Heart right ventricle (tissue), 16 donors: ENCODE measurements at regions not wholly inside any gene's neighbourhood (a gene's known extent, or its start where the extent isn't known, plus 50 kb on each side); places are given as distances from the start of the nearest gene placed in this dataset.

Source experiments
- ATAC-seq, 8 donors: fragments of 200-7000 bp; cut with Tn5 transposase; one replicate each; pipeline ENCODE4 v1.9.1; 2020; ENCODE audit warnings: mild to moderate bottlenecking in 8 of 8, moderate library complexity in 8 of 8, moderate number of reproducible peaks in 1 of 8
- DNase-seq, 2 donors: peaks; one replicate each; pipeline ENCODE4 v3.0.0-alpha.2; 2020
- H3K27ac ChIP-seq, 10 donors: fragments of 200-600 bp; sonication (generic) in 2 of 10; one replicate each; pipeline versions ENCODE4 v1.5.0 to v1.8.0; 2020 to 2022; ENCODE audit warnings: mild to moderate bottlenecking in 3 of 10
- H3K27me3 ChIP-seq, 7 donors: fragments of 200-600 bp; one replicate each; pipeline ENCODE4 v1.8.0; 2021 to 2022; ENCODE audit warnings: mild to moderate bottlenecking in 2 of 7
- H3K36me3 ChIP-seq, 9 donors: fragments of 200-600 bp; sonication (generic) in 1 of 9; one replicate each; pipeline versions ENCODE4 v1.5.0 to v1.8.0; 2020 to 2022; ENCODE audit warnings: mild to moderate bottlenecking in 2 of 9
- H3K4me1 ChIP-seq, 9 donors: fragments of 200-600 bp; sonication (generic) in 1 of 9; one replicate each; pipeline versions ENCODE4 v1.5.0 to v1.8.0; 2020 to 2022; ENCODE audit warnings: mild to moderate bottlenecking in 4 of 9
- H3K4me3 ChIP-seq, 10 donors: fragments of 200-600 bp; sonication (generic) in 2 of 10; one replicate each; pipeline versions ENCODE4 v1.5.0 to v1.8.0; 2020 to 2022; ENCODE audit warnings: mild to moderate bottlenecking in 7 of 10, moderate library complexity in 2 of 10
- H3K9me3 ChIP-seq, 11 donors: fragments of 200-600 bp in 10 of 11; sonication (generic) in 2 of 11; one replicate each; pipeline versions ENCODE4 v1.5.0 to v1.8.0; 2013 to 2022; ENCODE audit warnings: mild to moderate bottlenecking in 2 of 11, control low read depth in 1 of 11, moderate library complexity in 1 of 11
- WGBS, 2 donors: extraction: QIAGEN DNeasy Blood & Tissue Kit; methylation state at CpG; one replicate each; pipeline ENCODE4 v1.1.7; 2013; ENCODE audit warnings: inconsistent platforms in 1 of 2; 5-methylcytosine and 5-hydroxymethylcytosine counted together
- intact Hi-C, 10 donors: fragments of 100-400 bp; cut with DNase I; formaldehyde crosslinking; loops; one replicate each; pipeline versions ENCODE4 v1.11.1 to v1.14.2; 2022
- TF ChIP-seq, protein P1 (sequence below), 9 donors: fragments of 200-600 bp; sonication (generic) in 2 of 9; IDR thresholded peaks; one replicate each; pipeline versions ENCODE4 v1.5.0 to v1.8.0; 2021 to 2022; ENCODE audit warnings: antibody characterized with exemption in 9 of 9, mild to moderate bottlenecking in 5 of 9, moderate library complexity in 1 of 9
- donor health status: Arrhythmogenic right ventricular cardiomyopathy.
- donor health status: ischemic (EF 13 %, LVEDD 7.1; RV severe dilation, severe dysfunction).
- donor health status: healthy with polysubstance abuse.
- donor health status: DM: no; HTN: yes; CAD: no.
- donor health status: DM: no; HTN: no; CAD: no.
- donor health status: ischemic (EF 25% LVEDD 6.9; RV normal size, moderate dysfunction).
- donor health status: ischemic (EF 25% LVEDD 5.7; RV mildly dilated, moderate dysfunction).
- donor health status: healthy.
- donor health status: DM: yes; HTN: yes; CAD: no.
- donor health status: Ischemic cardiomyopathy.
- donor health status: ischemic (EF 35%, LVEDD 5.7; RV mildly dilated, moderate dysfunction).
- donor health status: nonischemic (EF 11% LVEDD 7.7; RV severe dilation, severe dysfunction).
- donor health status: DM: yes; HTN: yes; CAD: no.
- donor health status: PGD.
- donor health status: ischemic (EF 29% LVEDD 5.4; RV normal size, mild dysfunction).
- donor health status: nonischemic (EF 23%, LVEDD 6.1; RV moderate dilation, normal function).

DNA sequence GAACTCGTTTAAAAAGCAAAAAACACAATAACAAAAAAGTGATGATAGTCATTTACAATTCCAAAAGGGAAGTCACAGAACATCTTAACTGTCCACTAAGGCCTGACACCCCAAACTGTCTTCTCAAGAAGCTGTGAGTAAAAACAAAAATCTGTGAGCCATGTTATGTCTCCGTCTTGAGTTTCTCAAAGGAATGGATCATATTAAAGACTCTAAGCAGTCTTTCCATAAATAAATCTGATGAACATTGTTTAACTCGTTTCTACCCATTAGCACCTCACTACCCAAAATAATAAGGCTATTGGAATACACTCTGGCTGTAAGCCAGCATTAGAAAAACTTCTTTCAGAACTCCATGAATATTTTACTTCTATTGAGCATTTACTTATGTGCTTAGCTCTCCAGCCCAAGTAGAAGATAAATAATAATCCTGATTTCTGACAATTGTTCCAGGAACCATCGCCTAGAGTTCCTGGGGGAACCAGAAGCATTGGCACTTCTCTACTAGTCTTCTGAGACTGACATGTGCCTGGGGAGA, 396.0 kb downstream of the STK39 start:
- Histone ChIP-seq H3K36me3 (no peaks in the 10 kb centered on the region), H3K27ac (no peak overlapping the region), H3K4me3 (no peak overlapping the region), H3K9me3 (peaks cover 0 to 10% (median 0%) of the 10 kb centered on the region in 11 donors), H3K27me3 (no peaks in the 10 kb centered on the region), H3K4me1 (no peaks in the 10 kb centered on the region)
- TF ChIP-seq, protein P1, sequence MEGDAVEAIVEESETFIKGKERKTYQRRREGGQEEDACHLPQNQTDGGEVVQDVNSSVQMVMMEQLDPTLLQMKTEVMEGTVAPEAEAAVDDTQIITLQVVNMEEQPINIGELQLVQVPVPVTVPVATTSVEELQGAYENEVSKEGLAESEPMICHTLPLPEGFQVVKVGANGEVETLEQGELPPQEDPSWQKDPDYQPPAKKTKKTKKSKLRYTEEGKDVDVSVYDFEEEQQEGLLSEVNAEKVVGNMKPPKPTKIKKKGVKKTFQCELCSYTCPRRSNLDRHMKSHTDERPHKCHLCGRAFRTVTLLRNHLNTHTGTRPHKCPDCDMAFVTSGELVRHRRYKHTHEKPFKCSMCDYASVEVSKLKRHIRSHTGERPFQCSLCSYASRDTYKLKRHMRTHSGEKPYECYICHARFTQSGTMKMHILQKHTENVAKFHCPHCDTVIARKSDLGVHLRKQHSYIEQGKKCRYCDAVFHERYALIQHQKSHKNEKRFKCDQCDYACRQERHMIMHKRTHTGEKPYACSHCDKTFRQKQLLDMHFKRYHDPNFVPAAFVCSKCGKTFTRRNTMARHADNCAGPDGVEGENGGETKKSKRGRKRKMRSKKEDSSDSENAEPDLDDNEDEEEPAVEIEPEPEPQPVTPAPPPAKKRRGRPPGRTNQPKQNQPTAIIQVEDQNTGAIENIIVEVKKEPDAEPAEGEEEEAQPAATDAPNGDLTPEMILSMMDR (IDR thresholded peaks at IDR 0.05): no peak
- intact Hi-C loops: no loop called here
- DNase-seq (no peak), ATAC-seq (no peak)
- 52 to 61% methylated on average over 4 of the region's 4 CpGs for WGBS, 2 donors

- WGBS, 2 donors: 78 to 81% methylated on average over 9 of the region's 9 CpGs
- intact Hi-C loops: no loop called here
- Histone ChIP-seq H3K36me3 (no peaks in the 10 kb centered on the region), H3K4me1 (no peaks in the 10 kb centered on the region), H3K27me3 (peaks cover 0 to 3% (median 0%) of the 10 kb centered on the region in 7 donors), H3K27ac (no peak overlapping the region), H3K9me3 (peaks cover 0 to 10% (median 0%) of the 10 kb centered on the region in 11 donors), H3K4me3 (no peak overlapping the region)
- DNase-seq (no peak), ATAC-seq (no peak)
- TF ChIP-seq, protein P1 (IDR thresholded peaks at IDR 0.05): no peak
Measured at GRCh38 chr2:167844714-167845530, 402.5 kb downstream of the STK39 start.

GRCh38 chr2:167843657-167844056, 403.7 kb downstream of the STK39 start:
- 74 to 82% methylated on average over 2 of the region's 2 CpGs for WGBS, 2 donors

DNA sequence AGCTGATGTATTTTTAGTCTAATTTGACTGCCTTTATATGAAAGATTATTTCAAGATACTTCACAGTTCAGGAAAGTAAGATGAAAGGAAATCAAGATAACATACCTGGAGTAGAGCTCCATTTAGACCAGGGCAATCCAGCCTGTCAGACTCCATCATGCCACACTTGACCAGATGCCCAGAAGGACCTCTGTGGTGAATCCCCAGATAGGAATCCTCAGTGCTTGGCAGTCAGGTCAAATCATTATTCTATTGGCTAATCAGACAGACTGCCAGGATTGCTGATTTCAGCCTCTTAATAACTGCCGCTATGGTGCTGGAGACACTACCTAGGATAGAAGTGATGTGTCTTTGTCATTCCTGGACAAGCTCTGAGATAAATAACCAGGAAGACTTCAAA, 404.2 kb downstream of the STK39 start:
- DNase-seq (no peak), ATAC-seq (no peak)
- TF ChIP-seq, protein P1 (IDR thresholded peaks at IDR 0.05): no peak
- no peak overlapping the region for H3K27ac ChIP-seq
- H3K27me3 ChIP-seq: peaks cover 0 to 3% (median 0%) of the 10 kb centered on the region in 7 donors
- H3K36me3 ChIP-seq: no peaks in the 10 kb centered on the region
- H3K9me3 ChIP-seq: no peaks in the 10 kb centered on the region
- 60 to 72% methylated on average over 1 of the region's 1 CpG for WGBS, 2 donors
- no peak overlapping the region for H3K4me3 ChIP-seq
- intact Hi-C loops: no loop called here
- H3K4me1 ChIP-seq: no peaks in the 10 kb centered on the region

More at GRCh38 chr2:167843657-167844056, 403.7 kb downstream of the STK39 start:
- peaks cover 0 to 3% (median 0%) of the 10 kb centered on the region in 7 donors for H3K27me3 ChIP-seq
- intact Hi-C loops: no loop called here
- ATAC-seq (no peak), DNase-seq (no peak)
- H3K4me3 ChIP-seq: no peak overlapping the region
- no peaks in the 10 kb centered on the region for H3K4me1 ChIP-seq
- H3K36me3 ChIP-seq: no peaks in the 10 kb centered on the region
- no peak overlapping the region for H3K27ac ChIP-seq
- peaks cover 0 to 2% (median 0%) of the 10 kb centered on the region in 11 donors for H3K9me3 ChIP-seq
- TF ChIP-seq, protein P1 (IDR thresholded peaks at IDR 0.05): no peak
